ENCODE measurements at regions not wholly inside any gene's neighbourhood (a gene's known extent, or its start where the extent isn't known, plus 50 kb on each side); places are given as distances from the start of the nearest gene placed in this dataset.
"Not testable (repeated sequence)": the region's sequence is repeated elsewhere in the genome, so short reads cannot be mapped to it uniquely, and the experiment has no call there.

- no peak for DNase-seq
- intact Hi-C loops (cut with micrococcal nuclease) = no loop called here
- Mint-ChIP-seq H3K36me3 (no peaks in the 10 kb centered on the region), H3K9me3 (no peaks in the 10 kb centered on the region), H3K4me1 (ENCODE audit: low read depth) (no peaks in the 10 kb centered on the region), H3K4me3 (no peak overlapping the region), H3K27me3 (no peaks in the 10 kb centered on the region), H3K27ac (no peak overlapping the region)
- ChIA-PET CTCF (no interaction called here), POLR2A (no interaction called here)
Measured at GRCh38 chr18:78422336-78422735, 557.3 kb upstream of the SALL3 start.

DNA sequence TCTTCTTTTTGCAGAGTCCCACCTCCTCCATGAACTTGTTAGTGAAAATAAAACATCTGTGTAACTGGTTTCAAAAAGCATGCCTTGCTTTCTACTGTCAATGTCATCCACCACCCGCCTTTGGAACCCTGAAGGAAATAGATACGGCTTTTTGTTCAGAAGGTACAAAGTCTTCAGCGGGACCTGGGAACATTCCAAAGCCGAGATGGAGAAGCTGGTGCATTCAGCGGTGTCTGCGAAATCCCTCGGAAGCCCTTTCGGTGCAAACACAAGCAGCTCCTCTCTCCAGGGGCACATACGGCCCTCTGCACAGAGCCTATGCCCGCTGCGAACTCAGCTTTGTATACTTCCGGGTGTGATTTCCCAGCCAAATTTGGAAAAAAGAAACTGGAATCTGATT is 555.8 kb upstream of the SALL3 start:
- Mint-ChIP-seq H3K27ac (no peak overlapping the region), H3K9me3 (no peaks in the 10 kb centered on the region), H3K4me1 (ENCODE audit: low read depth) (no peaks in the 10 kb centered on the region), H3K4me3 (no peak overlapping the region), H3K27me3 (no peaks in the 10 kb centered on the region), H3K36me3 (no peaks in the 10 kb centered on the region)
- CTCF ChIA-PET = no interaction called here
- no peak for DNase-seq
- intact Hi-C loops (cut with micrococcal nuclease) = no loop called here
- POLR2A ChIA-PET = no interaction called here

DNA sequence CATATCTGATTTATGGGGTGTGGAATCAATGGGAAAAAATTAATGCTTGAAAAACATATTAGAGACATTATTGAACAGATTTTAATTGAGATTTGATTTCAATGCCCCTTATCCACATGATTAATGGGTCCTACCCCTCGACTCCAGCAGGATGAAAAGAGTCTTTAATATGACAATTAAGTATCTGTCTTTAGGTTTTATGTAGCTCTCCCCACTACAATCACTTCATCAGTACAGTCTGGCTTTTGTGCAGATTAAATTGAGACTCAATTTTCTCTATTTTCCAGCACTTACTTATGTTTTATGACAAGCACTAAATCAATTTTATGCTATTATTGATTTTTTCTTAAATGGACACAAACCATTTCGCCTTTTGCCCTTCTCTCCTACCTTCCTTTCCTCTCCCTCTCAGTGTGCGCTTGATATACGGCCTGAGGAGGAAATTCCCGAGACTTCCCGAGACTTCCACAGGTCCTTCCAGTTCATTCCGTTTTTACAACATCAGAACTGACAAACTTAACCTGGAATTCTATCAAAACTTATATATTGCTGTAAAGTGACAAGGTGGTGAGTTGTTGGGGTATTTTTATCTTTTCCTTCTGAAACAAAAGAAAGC is 555.1 kb upstream of the SALL3 start:
- Mint-ChIP-seq H3K27ac (no peak overlapping the region), H3K27me3 (no peaks in the 10 kb centered on the region), H3K4me1 (ENCODE audit: low read depth) (no peaks in the 10 kb centered on the region), H3K36me3 (no peaks in the 10 kb centered on the region), H3K9me3 (no peaks in the 10 kb centered on the region), H3K4me3 (no peak overlapping the region)
- ChIA-PET POLR2A (no interaction called here), CTCF (no interaction called here)
- intact Hi-C loops (cut with micrococcal nuclease) = no loop called here
- no peak for DNase-seq

- intact Hi-C loops (cut with micrococcal nuclease) = no loop called here
- ChIA-PET CTCF (no interaction called here), POLR2A (no interaction called here)
- Mint-ChIP-seq H3K36me3 (no peaks in the 10 kb centered on the region), H3K27me3 (no peaks in the 10 kb centered on the region), H3K4me1 (ENCODE audit: low read depth) (no peaks in the 10 kb centered on the region), H3K4me3 (no peak overlapping the region), H3K9me3 (no peaks in the 10 kb centered on the region), H3K27ac (no peak overlapping the region)
- DNase-seq = no peak
Measured at GRCh38 chr18:78425019-78425412, 554.6 kb upstream of the SALL3 start.

GRCh38 chr18:78427081-78427480 is 552.5 kb upstream of the SALL3 start:
- H3K27me3 Mint-ChIP-seq = no peaks in the 10 kb centered on the region
- intact Hi-C loops (cut with micrococcal nuclease) = no loop called here
- ChIA-PET POLR2A (no interaction called here), CTCF (no interaction called here)
- H3K4me3 Mint-ChIP-seq = no peak overlapping the region
- no peak for DNase-seq
- H3K9me3 Mint-ChIP-seq = no peaks in the 10 kb centered on the region
- no peaks in the 10 kb centered on the region for H3K36me3 Mint-ChIP-seq
- no peaks in the 10 kb centered on the region for H3K4me1 Mint-ChIP-seq (ENCODE audit: low read depth)
- H3K27ac Mint-ChIP-seq = no peak overlapping the region

DNA sequence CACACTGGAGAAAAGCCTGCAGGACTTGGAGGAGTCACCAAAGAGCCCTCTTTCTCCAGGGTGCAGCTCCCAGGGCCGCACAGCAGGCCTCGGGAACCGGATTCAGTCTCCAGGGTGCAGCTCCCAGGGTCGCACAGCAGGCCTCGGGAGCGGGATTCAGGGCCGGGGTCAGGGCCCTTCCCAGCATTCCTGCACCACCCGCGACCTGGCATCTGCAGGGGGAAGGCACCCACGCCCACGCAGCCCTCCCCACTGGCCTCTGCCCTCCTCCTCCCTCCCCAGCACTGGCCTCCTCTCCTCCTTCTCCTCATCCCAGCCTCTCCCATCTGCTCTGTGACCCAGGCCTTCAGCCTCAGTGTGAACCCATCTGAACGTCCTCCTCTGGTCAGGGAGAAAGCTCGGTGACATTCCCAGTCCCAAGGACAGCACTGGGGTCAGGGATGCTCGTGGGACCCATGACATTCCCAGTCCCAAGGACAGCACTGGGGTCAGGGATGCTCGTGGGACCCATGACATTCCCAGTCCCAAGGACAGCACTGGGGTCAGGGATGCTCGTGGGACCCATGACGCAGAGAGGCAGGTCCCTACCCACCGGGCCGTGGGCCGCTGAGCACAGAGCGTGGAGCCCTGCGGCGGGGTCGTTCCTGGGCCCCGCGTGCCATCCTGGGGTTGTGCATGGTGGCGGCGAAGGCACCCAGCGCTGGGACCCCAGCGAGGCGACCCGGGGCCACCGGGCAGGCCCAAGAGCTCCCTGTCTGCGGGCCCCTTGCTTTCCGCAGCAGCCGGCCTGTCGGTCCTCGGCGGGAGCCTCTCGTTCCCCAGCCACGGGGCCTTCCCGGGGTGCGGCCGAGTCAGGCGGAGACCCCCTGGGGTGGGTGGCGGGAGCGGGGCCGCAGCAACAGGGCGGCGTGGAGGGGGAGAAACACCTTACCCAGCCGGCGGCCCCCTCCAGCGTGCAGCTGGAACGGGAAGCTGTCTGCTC is 550.2 kb upstream of the SALL3 start:
- Mint-ChIP-seq H3K27ac (no peak overlapping the region), H3K4me1 (ENCODE audit: low read depth) (no peaks in the 10 kb centered on the region), H3K27me3 (no peaks in the 10 kb centered on the region), H3K4me3 (no peak overlapping the region), H3K9me3 (peaks cover 2% of the 10 kb centered on the region), H3K36me3 (no peaks in the 10 kb centered on the region)
- ChIA-PET CTCF (no interaction called here), POLR2A (no interaction called here)
- intact Hi-C loops (cut with micrococcal nuclease) = no loop called here
- no peak for DNase-seq

DNA sequence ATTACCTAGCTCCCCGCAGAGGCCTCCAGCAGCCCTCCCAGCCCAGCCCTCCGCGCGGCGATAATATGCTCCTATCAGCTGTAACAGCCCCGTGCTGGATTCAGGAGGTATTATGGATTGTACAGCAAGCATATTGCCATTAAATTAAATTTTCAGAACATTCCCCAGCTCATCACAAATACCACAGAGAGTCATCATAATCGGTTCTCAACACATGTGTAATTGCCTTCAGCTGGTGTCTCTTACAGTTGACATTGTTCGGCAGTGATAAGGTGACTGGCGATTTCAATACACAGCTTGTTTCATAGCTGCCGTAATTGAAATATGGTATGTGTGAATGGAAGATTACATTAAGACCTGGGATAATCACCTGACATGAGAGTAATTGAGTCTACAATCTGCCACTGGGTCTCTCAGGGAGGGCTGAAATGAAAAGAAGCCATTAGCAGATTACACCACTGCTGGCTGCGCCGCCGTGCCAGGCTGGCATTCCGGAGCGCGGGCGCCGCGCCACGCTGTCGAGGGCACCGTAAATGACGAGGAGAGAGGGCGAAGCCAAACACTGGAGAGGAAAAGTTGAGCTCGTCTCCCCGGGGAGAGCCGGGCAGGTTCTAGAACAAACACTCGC is 549.4 kb upstream of the SALL3 start:
- intact Hi-C loops (cut with micrococcal nuclease) = no loop called here
- POLR2A ChIA-PET = no interaction called here
- no peaks in the 10 kb centered on the region for H3K36me3 Mint-ChIP-seq
- no peak overlapping the region for H3K4me3 Mint-ChIP-seq
- DNase-seq = no peak
- no peak overlapping the region for H3K27ac Mint-ChIP-seq
- peaks cover 6% of the 10 kb centered on the region for H3K9me3 Mint-ChIP-seq
- H3K4me1 Mint-ChIP-seq (ENCODE audit: low read depth) = no peaks in the 10 kb centered on the region
- CTCF ChIA-PET = no interaction called here
- H3K27me3 Mint-ChIP-seq = no peaks in the 10 kb centered on the region

- CTCF ChIA-PET = no interaction called here
- intact Hi-C loops (cut with micrococcal nuclease) = no loop called here
Measured at GRCh38 chr18:78431606-78432005, 548.0 kb upstream of the SALL3 start.

DNA sequence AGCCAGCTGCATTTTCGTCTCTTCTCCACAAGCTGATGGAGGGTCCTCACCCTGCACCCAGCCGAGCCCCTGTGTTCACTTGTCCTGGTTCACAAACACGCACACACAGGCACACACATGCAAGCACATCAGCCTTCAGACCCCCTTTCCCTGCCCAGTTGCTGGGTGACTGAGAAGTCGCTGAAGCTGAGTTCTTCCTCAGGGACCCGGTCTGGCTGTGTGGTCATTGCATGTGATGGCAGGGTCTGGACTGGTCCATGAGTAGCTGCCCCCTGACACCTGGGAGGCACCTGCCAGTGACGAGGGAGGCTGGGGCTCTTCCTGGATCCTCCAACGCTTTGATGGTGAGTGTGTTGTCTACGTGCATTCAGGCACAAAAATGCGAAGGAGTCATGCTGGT is 546.1 kb upstream of the SALL3 start:
- no peaks in the 10 kb centered on the region for H3K4me1 Mint-ChIP-seq (ENCODE audit: low read depth)

More at GRCh38 chr18:78431606-78432005, 548.0 kb upstream of the SALL3 start:
- POLR2A ChIA-PET = no interaction called here
- peaks cover 6% of the 10 kb centered on the region for H3K9me3 Mint-ChIP-seq
- H3K27me3 Mint-ChIP-seq = no peaks in the 10 kb centered on the region
- no peaks in the 10 kb centered on the region for H3K4me1 Mint-ChIP-seq (ENCODE audit: low read depth)
- H3K36me3 Mint-ChIP-seq = no peaks in the 10 kb centered on the region
- no peak overlapping the region for H3K4me3 Mint-ChIP-seq
- no peak for DNase-seq
- no peak overlapping the region for H3K27ac Mint-ChIP-seq

GRCh38 chr18:78436110-78436509 is 543.5 kb upstream of the SALL3 start:
- Mint-ChIP-seq H3K27ac (no peak overlapping the region), H3K27me3 (no peaks in the 10 kb centered on the region), H3K4me1 (ENCODE audit: low read depth) (no peaks in the 10 kb centered on the region), H3K36me3 (no peaks in the 10 kb centered on the region), H3K9me3 (peaks cover 9% of the 10 kb centered on the region), H3K4me3 (no peak overlapping the region)
- ChIA-PET CTCF (no interaction called here), POLR2A (no interaction called here)
- intact Hi-C loops (cut with micrococcal nuclease) = no loop called here
- no peak for DNase-seq

More for the DNA sequence above, 546.1 kb upstream of the SALL3 start:
- H3K4me3 Mint-ChIP-seq = no peak overlapping the region
- intact Hi-C loops (cut with micrococcal nuclease) = no loop called here
- peaks cover 6% of the 10 kb centered on the region for H3K9me3 Mint-ChIP-seq
- H3K36me3 Mint-ChIP-seq = no peaks in the 10 kb centered on the region
- no peaks in the 10 kb centered on the region for H3K27me3 Mint-ChIP-seq
- H3K27ac Mint-ChIP-seq = no peak overlapping the region
- POLR2A ChIA-PET = no interaction called here
- no peak for DNase-seq
- CTCF ChIA-PET = no interaction called here

DNA sequence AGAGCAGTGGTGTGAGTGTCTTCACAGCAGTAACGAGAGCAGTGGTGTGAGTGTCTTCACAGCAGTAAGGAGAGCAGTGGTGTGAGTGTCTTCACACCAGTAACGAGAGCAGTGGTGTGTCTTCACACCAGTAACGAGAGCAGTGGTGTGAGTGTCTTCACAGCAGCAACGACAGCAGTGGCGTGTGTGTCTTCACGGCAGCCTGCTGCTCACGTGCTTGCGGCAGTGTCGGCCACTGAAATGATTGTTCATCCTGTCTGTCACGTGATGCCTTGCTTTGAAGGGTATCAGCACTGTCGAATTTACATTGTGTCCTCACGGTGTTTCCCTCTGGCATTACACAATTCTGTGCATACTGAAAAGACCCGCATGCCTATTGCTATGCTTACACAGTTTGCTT is 541.4 kb upstream of the SALL3 start:
- intact Hi-C loops (cut with micrococcal nuclease); CTCF ChIA-PET; H3K27me3 Mint-ChIP-seq; DNase-seq; H3K4me1 Mint-ChIP-seq (ENCODE audit: low read depth); H3K27ac Mint-ChIP-seq; H3K9me3 Mint-ChIP-seq; H3K4me3 Mint-ChIP-seq; H3K36me3 Mint-ChIP-seq; POLR2A ChIA-PET: not testable (repeated sequence)

DNA sequence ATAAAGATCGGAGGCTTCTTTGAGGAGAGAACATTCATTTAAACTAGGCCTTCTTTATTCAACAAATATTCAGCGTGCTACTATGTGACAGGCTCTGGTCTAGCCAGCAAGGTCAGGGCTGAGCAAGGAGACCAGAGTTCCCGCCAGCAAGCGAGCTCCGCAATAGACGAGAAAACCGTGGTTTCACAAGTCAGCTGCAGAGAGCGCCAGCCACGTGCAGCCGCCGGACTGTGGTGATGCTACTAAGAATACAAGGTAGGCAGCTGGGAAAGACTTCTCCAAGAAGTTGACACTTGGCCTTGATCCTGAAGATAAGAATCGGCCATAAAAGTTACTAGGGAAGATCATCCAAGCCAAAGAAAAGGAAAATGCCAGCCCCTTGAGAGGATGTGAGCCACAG is 533.7 kb upstream of the SALL3 start:
- no peaks in the 10 kb centered on the region for H3K4me1 Mint-ChIP-seq (ENCODE audit: low read depth)
- H3K36me3 Mint-ChIP-seq = no peaks in the 10 kb centered on the region
- DNase-seq = no peak
- no peak overlapping the region for H3K4me3 Mint-ChIP-seq
- ChIA-PET POLR2A (no interaction called here), CTCF (no interaction called here)
- H3K27me3 Mint-ChIP-seq = no peaks in the 10 kb centered on the region
- peaks cover 7% of the 10 kb centered on the region for H3K9me3 Mint-ChIP-seq
- no peak overlapping the region for H3K27ac Mint-ChIP-seq
- intact Hi-C loops (cut with micrococcal nuclease) = no loop called here

GRCh38 chr18:78447211-78447610 is 532.4 kb upstream of the SALL3 start:
- ChIA-PET CTCF (no interaction called here), POLR2A (no interaction called here)
- Mint-ChIP-seq H3K27ac (no peak overlapping the region), H3K4me3 (no peak overlapping the region), H3K27me3 (no peaks in the 10 kb centered on the region), H3K4me1 (ENCODE audit: low read depth) (no peaks in the 10 kb centered on the region), H3K36me3 (no peaks in the 10 kb centered on the region), H3K9me3 (peaks cover 7% of the 10 kb centered on the region)
- DNase-seq = no peak
- intact Hi-C loops (cut with micrococcal nuclease) = no loop called here
